ENCODE measurements at regions not wholly inside any gene's neighbourhood (a gene's known extent, or its start where the extent isn't known, plus 50 kb on each side); places are given as distances from the start of the nearest gene placed in this dataset.
"Not testable (repeated sequence)": the region's sequence is repeated elsewhere in the genome, so short reads cannot be mapped to it uniquely, and the experiment has no call there.

DNA sequence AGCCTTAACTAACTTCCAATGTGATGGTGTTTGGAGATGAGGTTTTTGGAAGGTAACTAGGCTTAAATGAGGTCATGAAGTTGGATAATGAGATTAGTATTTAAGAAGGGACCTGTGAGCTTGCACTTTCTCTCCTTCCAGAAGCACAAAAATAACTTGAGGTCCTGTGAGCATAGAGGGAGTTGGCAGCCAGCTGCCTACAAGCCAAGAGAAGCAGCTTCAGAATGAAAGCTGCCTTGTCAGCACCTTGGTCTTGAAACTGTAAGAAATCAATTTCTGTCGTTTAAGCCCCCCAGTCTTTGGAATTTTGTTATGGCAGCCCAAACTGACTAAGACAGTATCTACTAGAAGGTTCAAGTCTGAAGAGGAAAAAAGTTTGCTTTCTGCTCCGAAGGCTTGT lies 280.2 kb upstream of the GALNTL6 start:
- no peak for DNase-seq (ENCODE audit: low spot score)

- DNase-seq (ENCODE audit: low spot score) = no peak
Measured at GRCh38 chr4:171524903-171525302, 288.3 kb upstream of the GALNTL6 start.

GRCh38 chr4:171521726-171522125 lies 291.5 kb upstream of the GALNTL6 start:
- DNase-seq (ENCODE audit: low spot score) = no peak

GRCh38 chr4:171519457-171519856 lies 293.7 kb upstream of the GALNTL6 start:
- no peak for DNase-seq (ENCODE audit: low spot score)

DNA sequence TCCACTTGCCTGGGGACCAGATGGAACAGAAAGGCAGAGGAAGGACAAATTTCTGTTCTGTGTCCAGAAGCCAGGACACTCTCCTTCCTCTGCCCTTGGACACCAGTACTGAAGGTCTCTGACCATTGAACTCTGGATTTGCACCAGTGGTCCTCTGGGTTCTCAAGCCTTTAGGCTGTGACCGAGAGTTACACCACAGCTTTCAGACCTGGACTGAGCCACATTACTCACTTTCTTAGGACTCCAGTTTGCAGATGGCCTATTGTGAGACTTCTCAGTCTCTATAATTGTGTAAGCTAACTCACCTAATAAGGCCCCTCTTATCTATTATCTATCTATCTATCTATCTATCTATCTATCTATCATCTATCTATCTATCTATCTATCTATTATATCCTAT lies 295.3 kb upstream of the GALNTL6 start:
- DNase-seq (ENCODE audit: low spot score) = no peak

GRCh38 chr4:171516694-171517093 lies 296.5 kb upstream of the GALNTL6 start:
- DNase-seq (ENCODE audit: low spot score) = no peak

DNA sequence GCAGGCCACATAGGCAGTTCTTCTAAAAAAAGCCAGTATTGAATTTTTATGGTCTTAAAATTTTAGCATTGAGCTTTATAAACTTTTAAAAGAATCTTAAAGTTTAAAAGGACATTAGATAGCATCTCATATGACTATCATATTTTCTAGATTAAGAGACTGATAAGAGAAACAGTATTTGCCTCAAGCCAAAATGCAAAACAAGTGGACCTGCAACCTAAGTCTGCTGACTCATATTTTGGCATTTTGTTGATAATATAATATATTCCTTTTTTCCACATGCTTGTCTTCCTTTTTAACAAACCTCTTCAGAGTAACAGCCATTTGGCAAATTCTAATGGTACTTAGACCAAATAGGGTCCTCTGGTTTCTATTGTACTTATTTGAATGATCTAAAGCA lies 328.5 kb upstream of the GALNTL6 start:
- DNase-seq (ENCODE audit: low spot score) = no peak

DNA sequence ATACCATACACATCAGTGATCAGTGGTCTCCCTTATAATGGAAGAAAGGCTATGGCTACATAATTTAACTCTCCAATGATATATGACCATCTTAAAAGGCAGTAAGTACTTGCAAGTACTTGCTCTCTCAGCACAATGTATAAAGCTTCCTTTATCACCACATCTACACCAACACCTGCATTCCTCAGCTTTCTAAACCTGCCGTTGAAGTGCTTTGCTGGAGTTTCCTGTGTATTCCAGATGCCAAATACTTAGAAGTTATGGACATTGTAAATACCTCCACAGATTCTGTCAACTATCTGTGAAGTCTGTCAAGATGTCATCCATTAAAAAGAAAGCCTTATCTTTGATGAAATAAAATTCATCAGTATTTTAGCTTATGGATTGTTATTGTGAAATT lies 335.0 kb upstream of the GALNTL6 start:
- DNase-seq (ENCODE audit: low spot score) = peak; percentile 29

DNA sequence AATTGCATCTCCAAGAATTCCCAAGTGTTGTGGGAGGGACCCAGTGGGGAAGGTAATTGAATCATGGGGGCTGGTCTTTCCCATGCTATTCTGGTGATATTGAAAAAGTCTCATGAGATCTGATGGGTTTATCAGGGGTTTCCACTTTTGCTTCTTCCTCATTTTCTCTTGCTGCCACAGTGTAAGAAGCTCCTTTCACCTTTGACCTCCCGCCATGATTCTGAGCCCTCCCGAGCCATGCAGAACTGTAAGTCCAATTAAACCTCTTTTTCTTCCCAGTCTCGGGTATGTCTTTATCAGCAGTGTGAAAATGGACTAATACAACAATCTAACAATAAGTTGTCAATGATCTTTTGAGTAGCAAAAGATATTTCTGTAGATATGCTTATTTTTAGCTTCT lies 338.1 kb upstream of the GALNTL6 start:
- DNase-seq (ENCODE audit: low spot score) = not testable (repeated sequence)

- no peak for DNase-seq (ENCODE audit: low spot score)
Measured at GRCh38 chr4:171473155-171473554, 340.0 kb upstream of the GALNTL6 start.

GRCh38 chr4:171472230-171472629 lies 341.0 kb upstream of the GALNTL6 start:
- no peak for DNase-seq (ENCODE audit: low spot score)

- DNase-seq (ENCODE audit: low spot score) = no peak
Measured at GRCh38 chr4:171464499-171464898, 348.7 kb upstream of the GALNTL6 start.

GRCh38 chr4:171461191-171461590 lies 352.0 kb upstream of the GALNTL6 start:
- no peak for DNase-seq (ENCODE audit: low spot score)

DNA sequence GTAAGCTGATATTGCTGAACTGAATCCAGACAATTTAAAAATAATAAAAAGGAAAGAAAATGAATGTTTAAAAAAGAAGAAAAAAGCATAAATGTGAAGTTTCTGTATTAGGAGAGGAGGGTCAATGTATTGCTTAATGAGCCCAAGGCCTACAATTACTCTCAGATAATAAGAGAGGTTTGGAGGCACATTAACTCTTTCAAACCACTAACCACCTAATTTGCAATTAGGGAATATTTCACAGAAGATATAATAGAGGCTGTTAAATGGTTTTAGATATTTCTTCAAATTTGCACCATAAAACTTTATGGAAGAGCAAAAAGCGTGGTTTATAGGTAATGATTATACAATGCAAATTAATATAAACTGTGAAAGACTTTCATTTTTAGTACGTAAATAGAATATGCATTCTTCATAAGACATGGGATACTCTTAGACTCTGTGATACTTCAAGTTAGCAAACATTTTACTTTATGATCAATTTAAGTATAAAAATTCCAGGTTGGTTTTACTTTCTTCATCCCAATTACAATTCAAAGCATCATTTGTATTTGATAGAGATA lies 364.2 kb upstream of the GALNTL6 start:
- DNase-seq (ENCODE audit: low spot score) = no peak

DNA sequence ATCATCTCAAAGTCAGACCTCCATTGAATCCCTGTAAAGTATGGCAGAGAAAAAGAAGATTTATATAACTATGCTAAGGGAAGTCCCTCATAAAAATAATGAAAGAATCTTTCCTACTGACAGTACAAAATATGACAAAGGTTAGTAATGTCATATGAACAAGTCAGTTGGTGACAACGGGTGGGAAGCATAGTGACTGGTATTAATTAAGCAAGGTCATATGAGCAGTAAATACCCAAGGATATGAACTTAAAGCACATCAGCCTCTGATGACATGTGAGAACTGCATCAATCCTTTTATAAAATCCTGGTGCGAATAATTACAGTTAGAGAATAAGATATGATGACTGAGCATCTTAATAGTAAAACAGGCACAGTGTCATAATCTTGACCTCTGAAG lies 364.8 kb upstream of the GALNTL6 start:
- no peak for DNase-seq (ENCODE audit: low spot score)

DNA sequence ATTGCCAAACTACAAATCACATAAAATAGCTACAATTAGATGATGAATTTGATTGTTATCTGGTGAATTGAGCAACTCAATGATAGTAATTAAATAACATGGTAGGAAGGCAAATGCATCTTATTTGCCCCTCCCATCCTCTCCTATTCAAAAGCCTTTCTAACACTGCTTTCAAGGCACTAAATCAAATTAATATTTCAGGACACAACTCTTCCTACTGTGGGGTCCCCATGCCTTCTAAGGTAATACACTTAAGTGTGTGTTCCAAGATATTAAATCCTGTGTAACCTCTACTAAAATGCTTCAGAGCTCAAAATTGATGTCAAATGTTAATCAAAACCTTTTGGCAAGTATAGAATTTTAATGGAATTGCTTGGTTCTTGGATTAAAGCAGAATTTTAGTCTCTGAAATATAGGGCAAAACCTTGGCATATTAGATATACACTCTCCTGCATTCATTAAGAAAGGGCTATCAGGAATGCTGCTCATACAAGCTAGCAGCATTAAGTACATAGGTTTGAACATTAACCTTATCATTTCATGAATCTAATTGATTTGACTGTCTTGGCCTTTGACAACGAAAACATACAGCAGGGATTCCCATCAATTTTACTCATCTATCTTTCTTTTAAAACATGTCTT lies 371.8 kb upstream of the GALNTL6 start:
- no peak for DNase-seq (ENCODE audit: low spot score)

DNA sequence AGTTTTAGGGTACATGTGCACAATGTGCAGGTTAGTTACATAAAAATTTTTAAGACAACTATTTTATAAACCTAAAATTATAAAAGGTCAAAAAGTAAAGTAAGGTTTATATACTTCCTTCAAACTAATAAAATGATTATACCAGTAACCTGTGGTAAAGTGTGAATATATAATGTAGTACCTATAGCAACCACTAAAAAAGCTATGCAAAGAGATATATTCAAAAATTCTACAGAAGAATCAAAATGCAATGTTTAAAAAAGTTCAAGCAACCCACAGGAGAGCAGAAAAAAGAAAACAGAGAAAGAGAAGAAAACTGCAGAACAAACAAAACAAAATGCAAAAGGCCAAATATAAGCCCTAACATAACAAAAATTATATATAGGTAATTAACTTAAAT lies 379.5 kb upstream of the GALNTL6 start:
- DNase-seq (ENCODE audit: low spot score) = no peak

DNA sequence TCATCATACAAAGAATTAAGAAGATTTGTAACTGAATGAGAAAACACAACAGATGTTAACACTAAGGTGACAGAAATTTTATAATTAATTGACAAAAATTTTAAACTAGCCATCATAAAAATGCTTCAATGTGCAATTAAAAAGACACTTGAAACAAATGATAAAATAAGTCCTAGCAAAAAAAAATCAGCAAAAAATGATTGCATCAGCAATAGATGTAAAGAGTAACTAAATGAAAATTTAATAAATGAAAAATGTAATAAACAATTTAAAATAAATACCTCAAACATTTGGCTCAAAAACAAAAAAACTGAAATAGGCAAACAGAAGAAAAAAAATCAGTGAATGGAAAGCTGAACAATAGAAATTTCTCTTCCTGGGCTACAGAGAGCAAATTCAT lies 380.7 kb upstream of the GALNTL6 start:
- DNase-seq (ENCODE audit: low spot score) = no peak

DNA sequence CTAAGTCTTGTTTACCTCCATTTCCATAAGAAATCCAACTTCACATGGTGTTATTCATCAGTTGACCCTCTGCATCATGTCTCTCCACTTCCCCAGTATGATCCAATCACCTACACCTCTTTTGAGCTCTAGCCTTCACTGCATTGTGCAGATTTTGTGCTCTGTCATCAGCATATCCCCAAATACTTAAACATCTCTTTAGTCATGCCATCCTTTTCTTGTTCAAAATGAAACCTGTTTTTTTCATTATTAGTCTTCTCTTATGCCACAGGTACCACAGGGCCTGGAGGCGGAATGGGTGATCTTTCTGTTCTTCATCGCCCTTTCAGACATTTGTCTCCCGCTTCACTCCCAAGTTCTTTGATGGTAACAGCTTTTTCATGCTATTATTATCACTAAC lies 382.7 kb upstream of the GALNTL6 start:
- DNase-seq (ENCODE audit: low spot score) = no peak

DNA sequence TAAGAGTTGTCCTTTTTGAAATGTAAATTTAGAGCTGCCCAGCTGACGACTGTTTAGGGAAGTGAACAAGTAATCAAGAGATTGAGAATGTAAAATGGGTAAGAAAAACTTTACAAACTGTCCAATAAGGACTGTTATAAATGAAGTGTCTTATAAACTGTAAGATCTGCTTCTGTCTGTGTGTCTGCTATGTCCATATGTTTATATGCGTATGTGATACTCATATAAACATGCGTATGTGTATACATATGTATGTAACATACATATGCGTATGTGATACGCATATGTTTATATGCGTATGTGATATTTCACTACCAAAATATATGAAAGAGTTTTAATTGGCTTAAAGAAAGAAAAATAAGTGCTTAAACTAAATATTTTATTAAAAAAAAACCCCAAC lies 416.0 kb upstream of the GALNTL6 start:
- DNase-seq (ENCODE audit: low spot score) = no peak

- no peak for DNase-seq (ENCODE audit: low spot score)
Measured at GRCh38 chr4:171390626-171391025, 422.6 kb upstream of the GALNTL6 start.

DNA sequence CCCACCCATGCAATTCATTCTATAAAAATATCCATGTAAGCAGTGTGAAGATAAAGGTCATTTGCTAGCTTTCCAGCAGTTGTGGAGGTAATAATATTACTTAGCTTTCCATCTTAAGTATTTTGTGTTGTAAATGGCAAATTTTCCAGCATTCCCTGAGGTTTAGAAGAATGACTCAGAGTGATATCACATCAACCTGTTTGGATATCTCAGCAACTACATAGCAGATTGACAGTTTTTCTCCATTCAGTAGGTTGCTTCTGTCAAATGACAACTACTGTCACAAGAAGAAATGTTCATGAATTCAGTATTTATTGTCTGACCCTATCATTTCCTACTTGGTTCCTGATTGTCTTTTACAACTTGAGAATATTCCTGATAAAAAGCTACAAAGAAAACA lies 434.9 kb upstream of the GALNTL6 start:
- no peak for DNase-seq (ENCODE audit: low spot score)

GRCh38 chr4:171376724-171377123 lies 436.5 kb upstream of the GALNTL6 start:
- DNase-seq (ENCODE audit: low spot score) = no peak

DNA sequence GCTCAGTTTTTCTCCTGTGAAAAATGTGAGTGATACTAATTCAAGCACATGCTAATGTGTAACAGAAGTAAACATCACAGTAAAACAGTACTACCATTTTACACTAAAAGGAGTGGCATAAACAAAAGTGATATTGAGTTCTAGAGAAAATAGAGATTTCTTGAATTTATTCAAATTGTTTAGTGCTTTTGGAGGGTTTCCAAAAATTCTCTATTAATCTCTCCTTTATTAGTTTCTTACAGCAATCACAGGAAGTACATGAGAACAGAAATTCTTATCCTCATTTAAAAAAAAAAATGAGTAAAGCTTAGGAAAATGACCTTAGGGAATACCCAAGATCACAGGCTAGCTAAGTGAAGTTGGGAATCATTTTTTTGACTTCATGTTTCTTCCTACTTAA lies 459.7 kb upstream of the GALNTL6 start:
- no peak for DNase-seq (ENCODE audit: low spot score)

Data from umbilical cord (tissue), 1 donor.